ENCODE measurements at regions not wholly inside any gene's neighbourhood (a gene's known extent, or its start where the extent isn't known, plus 50 kb on each side); places are given as distances from the start of the nearest gene placed in this dataset.

DNA sequence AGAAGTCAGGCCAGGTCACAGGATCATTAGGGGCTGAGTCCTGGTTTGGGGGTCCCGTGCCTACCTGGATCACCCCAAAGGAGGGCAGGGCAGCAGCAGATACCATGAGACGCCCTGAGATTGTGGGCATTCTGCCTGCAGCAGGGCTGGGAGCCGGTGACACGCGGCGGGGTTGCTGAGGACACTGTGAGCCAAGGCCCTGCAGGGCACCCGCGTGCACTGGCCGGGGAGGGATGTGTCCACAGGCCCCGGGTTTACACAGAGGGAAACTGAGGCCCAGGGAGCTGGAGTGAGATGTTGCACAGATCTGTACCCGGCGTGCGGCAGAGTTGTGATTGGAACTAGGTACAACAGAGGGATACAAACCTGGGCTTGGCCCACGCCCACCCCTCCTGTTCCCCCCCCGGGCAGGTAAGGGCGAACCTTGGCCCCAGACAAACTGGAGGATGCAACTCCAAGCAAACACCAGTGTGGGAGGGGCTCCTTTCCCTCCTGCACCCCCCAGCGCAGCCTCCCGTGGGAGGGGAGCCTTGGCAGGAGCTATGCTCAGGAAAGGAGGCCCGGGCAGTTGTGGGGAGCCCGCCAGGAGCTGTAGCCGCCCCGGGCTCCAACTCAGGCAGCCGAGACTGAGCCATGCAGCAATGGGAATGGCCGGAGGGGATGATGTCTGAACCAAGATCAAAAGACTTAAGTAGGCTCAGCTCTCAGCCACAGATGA, 91.3 kb downstream of the ENGASE start:
- H3K4me1 ChIP-seq (ENCODE audit: control insufficient read depth, insufficient read depth, low read length, poor library complexity, severe bottlenecking), result peaks cover 11% of the 10 kb centered on the region
- 89 to 94% methylated on average over 20 to 24 of the region's 24 CpGs for WGBS, 2 experiments (ENCODE audit: insufficient coverage in 2 of 2)
- no peak overlapping the region for H3K4me3 ChIP-seq (ENCODE audit: extremely low read depth, insufficient read depth, low read length, poor library complexity, severe bottlenecking)

DNA sequence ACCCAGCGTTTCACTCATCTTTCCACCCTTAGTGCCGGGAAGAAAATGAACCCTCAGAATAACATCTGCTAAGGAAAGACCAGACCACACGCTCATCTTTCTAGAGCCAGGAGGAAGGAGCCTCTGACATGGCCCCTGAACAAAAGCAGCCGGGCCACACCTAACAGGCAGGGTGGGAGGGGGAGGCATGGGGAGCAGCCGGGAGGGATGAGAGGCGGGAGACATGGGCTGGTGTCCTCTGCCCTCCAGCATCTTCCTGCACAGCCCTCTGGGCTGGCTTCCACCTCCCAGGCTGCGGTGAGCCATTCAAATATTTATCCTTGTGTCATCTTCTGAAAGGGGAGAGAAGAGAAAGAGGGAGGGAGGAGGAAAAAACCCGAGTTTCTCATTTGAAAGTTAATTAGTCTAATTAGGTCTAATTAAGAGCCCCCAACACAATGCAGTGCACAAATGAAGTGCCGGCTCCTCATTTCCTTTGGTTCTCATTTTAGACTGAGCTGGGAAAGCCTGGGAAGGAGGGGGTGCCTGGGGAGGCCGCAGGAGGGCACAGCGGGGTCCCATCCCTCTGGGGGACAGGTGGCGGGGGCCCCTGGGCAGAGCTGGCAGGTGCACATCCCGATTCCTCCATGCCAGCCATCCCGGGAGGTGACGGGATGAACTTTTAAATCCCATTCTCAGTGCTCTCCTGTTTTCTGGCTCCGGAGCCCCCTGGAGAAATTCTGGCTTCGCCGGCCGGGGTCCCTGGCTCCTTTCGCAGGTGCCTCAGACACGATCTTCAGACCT, 90.5 kb downstream of the ENGASE start:
- no peaks in the 10 kb centered on the region for H3K36me3 ChIP-seq (ENCODE audit: control insufficient read depth, insufficient read depth, low read length)
- WGBS, 2 experiments (ENCODE audit: insufficient coverage in 2 of 2), result 73 to 76% methylated on average over 14 to 17 of the region's 21 CpGs

More for the DNA sequence above, 91.3 kb downstream of the ENGASE start:
- Histone ChIP-seq H3K27ac (ENCODE audit: low read depth, low read length, severe bottlenecking) (no peak overlapping the region), H3K9me3 (ENCODE audit: control insufficient read depth, low read length) (no peaks in the 10 kb centered on the region), H3K36me3 (ENCODE audit: control insufficient read depth, insufficient read depth, low read length) (no peaks in the 10 kb centered on the region)

DNA sequence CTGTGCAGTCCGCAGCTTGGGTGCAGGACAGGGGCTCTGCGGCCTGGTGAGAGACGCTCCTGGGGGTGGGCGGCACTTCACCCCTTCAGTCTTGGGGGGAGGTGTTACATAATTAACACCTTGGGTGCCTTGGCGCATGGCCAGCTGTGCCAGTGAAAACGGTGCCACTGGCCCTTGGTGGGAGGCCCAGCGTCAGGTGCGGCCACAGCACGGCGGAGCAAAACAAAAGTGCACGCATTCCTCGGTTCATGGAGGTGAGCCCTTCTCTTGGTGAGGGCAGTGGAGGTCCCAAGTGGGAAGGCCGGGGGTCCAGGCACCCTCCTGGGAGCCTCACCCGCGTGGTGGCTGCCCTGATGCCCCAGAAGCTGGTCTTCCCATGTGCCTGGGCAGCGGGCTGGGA, 89.8 kb downstream of the ENGASE start:
- Histone ChIP-seq H3K27ac (ENCODE audit: low read depth, low read length, severe bottlenecking) (no peak overlapping the region), H3K36me3 (ENCODE audit: control insufficient read depth, insufficient read depth, low read length) (no peaks in the 10 kb centered on the region), H3K4me1 (ENCODE audit: control insufficient read depth, insufficient read depth, low read length, poor library complexity, severe bottlenecking) (peaks cover 11% of the 10 kb centered on the region), H3K4me3 (ENCODE audit: extremely low read depth, insufficient read depth, low read length, poor library complexity, severe bottlenecking) (no peak overlapping the region), H3K9me3 (ENCODE audit: control insufficient read depth, low read length) (no peaks in the 10 kb centered on the region)
- 91% methylated on average over 14 to 15 of the region's 16 CpGs for WGBS, 2 experiments (ENCODE audit: insufficient coverage in 2 of 2)

More for the DNA sequence above, 90.5 kb downstream of the ENGASE start:
- no peak overlapping the region for H3K4me3 ChIP-seq (ENCODE audit: extremely low read depth, insufficient read depth, low read length, poor library complexity, severe bottlenecking)
- H3K9me3 ChIP-seq (ENCODE audit: control insufficient read depth, low read length), result no peaks in the 10 kb centered on the region
- peaks cover 11% of the 10 kb centered on the region for H3K4me1 ChIP-seq (ENCODE audit: control insufficient read depth, insufficient read depth, low read length, poor library complexity, severe bottlenecking)
- no peak overlapping the region for H3K27ac ChIP-seq (ENCODE audit: low read depth, low read length, severe bottlenecking)

DNA sequence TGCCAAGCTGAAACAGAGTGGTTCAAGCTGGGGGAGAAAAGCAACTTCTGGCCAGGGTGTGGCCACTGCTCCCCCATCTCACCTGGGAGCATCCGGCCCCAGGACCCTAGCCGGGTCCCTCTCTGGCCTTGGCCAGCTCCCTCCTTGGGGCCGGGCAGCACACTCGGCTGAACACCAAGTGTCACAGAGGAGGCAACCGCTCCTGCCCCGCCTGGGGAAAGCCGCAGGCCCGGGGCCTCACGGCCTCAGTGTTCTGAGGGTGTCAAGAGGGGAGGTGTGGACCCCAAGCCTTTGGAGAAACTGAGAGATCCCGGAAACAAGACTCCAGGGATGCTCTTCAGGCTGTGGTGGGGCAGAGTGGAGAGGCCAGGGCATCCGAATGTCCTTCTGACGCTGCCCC, 88.4 kb downstream of the ENGASE start:
- Histone ChIP-seq H3K4me3 (ENCODE audit: extremely low read depth, insufficient read depth, low read length, poor library complexity, severe bottlenecking) (no peak overlapping the region), H3K4me1 (ENCODE audit: control insufficient read depth, insufficient read depth, low read length, poor library complexity, severe bottlenecking) (peaks cover 11% of the 10 kb centered on the region), H3K27ac (ENCODE audit: low read depth, low read length, severe bottlenecking) (no peak overlapping the region), H3K36me3 (ENCODE audit: control insufficient read depth, insufficient read depth, low read length) (no peaks in the 10 kb centered on the region), H3K9me3 (ENCODE audit: control insufficient read depth, low read length) (no peaks in the 10 kb centered on the region)
- 70 to 74% methylated on average over 5 to 12 of the region's 12 CpGs for WGBS, 2 experiments (ENCODE audit: insufficient coverage in 2 of 2)

DNA sequence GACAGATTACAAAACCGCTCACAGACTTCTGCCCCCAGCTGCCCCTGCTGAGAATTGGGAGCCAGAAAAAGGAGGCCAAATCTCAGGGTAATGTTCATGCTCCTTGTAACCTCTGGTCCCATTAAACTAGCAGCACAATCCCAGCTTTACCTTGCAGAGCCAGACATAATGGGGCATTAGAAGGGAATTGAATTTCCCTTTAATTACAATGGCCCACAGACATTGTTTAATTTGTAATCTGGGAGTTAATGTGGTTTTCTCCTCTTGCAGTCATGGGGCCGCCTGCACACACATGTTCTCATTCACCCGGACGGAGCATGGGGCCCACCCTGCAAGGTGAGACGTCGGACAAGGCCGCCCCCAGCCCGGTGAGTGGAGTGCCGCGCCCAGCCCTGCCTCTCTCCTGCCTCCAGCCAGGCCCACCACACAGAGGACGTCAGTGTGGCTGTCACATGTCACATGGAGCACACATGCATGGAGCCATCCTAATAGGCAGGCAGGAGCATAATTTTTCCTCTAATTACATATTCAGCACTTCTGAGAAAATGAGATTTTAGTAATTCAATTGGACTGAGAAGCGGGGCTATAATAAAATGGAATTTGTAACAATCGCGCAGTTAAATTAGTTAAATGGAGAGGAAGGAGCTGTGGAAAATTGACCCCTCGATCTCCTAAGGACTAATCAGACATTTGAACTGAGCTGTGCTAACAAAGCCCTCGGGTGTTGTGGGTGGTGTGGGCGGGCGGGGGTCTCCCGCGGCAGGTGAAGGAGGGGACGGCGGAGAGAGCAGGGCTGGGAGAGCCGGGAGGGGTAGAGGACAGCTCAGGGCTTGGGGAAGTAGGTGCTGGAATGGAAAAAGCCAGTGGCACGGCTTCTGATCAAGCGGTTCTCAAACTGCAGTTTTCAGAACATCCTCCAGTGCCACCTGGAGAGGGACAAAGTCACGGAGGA, 87.7 kb downstream of the ENGASE start:
- Histone ChIP-seq H3K4me1 (ENCODE audit: control insufficient read depth, insufficient read depth, low read length, poor library complexity, severe bottlenecking) (peaks cover 11% of the 10 kb centered on the region), H3K9me3 (ENCODE audit: control insufficient read depth, low read length) (no peaks in the 10 kb centered on the region), H3K27ac (ENCODE audit: low read depth, low read length, severe bottlenecking) (no peak overlapping the region), H3K4me3 (ENCODE audit: extremely low read depth, insufficient read depth, low read length, poor library complexity, severe bottlenecking) (no peak overlapping the region), H3K36me3 (ENCODE audit: control insufficient read depth, insufficient read depth, low read length) (no peaks in the 10 kb centered on the region)
- 86 to 90% methylated on average over 21 to 23 of the region's 26 CpGs for WGBS, 2 experiments (ENCODE audit: insufficient coverage in 2 of 2)

DNA sequence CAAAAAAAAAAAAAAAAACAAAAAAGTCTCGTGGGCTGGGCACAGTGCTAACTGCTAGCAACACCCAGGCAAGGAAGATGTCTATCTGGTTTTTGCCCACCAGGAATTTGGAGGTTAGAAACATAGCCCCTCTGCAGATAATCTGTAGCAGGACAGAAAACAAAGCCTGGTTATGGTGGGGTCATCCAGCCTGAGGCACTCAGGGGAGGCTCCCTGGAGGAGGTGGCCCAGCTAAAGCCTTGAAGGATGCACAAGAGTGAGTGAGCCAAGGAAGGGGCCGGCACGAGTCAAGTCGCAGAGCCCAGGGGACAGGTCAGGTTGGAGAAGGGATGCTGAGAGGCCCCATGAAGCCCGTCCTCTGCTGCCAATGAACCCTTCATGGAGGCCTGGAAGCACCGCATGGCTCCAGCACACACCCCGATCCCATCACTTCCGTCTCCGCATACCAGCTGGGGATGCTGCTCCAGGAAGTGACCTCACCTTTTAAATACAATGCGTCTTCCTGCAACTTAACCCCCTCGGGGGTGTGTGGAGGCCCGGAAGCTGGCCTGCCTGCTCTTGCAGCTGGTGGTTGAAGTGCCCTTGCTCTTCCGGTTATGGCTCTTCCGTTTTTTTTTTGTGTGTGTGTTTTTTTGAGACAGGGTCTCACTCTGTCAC, 86.5 kb downstream of the ENGASE start:
- no peak overlapping the region for H3K4me3 ChIP-seq (ENCODE audit: extremely low read depth, insufficient read depth, low read length, poor library complexity, severe bottlenecking)
- no peaks in the 10 kb centered on the region for H3K36me3 ChIP-seq (ENCODE audit: control insufficient read depth, insufficient read depth, low read length)
- H3K9me3 ChIP-seq (ENCODE audit: control insufficient read depth, low read length), result no peaks in the 10 kb centered on the region
- no peak overlapping the region for H3K27ac ChIP-seq (ENCODE audit: low read depth, low read length, severe bottlenecking)
- H3K4me1 ChIP-seq (ENCODE audit: control insufficient read depth, insufficient read depth, low read length, poor library complexity, severe bottlenecking), result peaks cover 11% of the 10 kb centered on the region
- 85 to 90% methylated on average over 11 to 12 of the region's 14 CpGs for WGBS, 2 experiments (ENCODE audit: insufficient coverage in 2 of 2)

DNA sequence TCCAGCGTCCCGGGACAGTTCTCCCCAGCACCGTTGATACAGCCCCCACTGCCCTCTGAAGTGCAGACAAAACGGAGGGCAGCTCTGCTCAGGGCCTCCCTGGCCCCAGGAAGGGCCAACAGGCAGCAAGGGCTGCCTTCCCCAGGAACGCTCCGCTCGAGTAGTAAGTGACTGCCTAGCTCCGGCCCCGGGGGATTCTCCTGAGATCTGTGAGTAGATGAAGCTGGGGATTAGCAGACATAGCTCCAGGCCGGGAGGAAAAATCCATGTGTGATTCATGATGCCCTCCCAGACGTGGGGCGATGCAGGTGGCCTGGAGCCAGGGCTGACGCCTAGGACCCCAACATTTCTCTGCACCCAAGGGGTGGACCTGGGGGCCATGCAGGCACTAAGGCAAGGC, 85.3 kb downstream of the ENGASE start:
- Histone ChIP-seq H3K9me3 (ENCODE audit: control insufficient read depth, low read length) (no peaks in the 10 kb centered on the region), H3K4me1 (ENCODE audit: control insufficient read depth, insufficient read depth, low read length, poor library complexity, severe bottlenecking) (peaks cover 11% of the 10 kb centered on the region), H3K4me3 (ENCODE audit: extremely low read depth, insufficient read depth, low read length, poor library complexity, severe bottlenecking) (no peak overlapping the region), H3K27ac (ENCODE audit: low read depth, low read length, severe bottlenecking) (no peak overlapping the region), H3K36me3 (ENCODE audit: control insufficient read depth, insufficient read depth, low read length) (no peaks in the 10 kb centered on the region)
- 87 to 88% methylated on average over 10 to 13 of the region's 13 CpGs for WGBS, 2 experiments (ENCODE audit: insufficient coverage in 2 of 2)

DNA sequence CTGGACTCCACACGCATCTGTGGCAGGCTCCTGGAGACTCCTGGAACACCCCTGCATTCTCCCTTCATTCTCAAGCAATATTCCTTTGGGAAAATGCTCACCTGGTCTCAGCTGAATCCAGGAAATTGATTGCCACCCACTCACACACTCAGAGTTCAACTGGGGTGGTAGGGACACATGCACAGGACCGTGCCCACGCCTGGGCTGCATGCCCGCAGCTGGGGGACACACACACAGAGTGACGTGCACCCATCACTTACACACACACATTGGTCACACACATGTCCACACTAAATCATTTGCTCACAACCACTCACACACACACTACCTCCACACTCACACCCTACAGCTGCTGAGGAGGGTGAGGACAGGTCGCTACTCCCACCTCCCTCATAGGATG, 84.8 kb downstream of the ENGASE start:
- Histone ChIP-seq H3K36me3 (ENCODE audit: control insufficient read depth, insufficient read depth, low read length) (no peaks in the 10 kb centered on the region), H3K4me1 (ENCODE audit: control insufficient read depth, insufficient read depth, low read length, poor library complexity, severe bottlenecking) (peaks cover 7% of the 10 kb centered on the region), H3K4me3 (ENCODE audit: extremely low read depth, insufficient read depth, low read length, poor library complexity, severe bottlenecking) (no peak overlapping the region), H3K9me3 (ENCODE audit: control insufficient read depth, low read length) (no peaks in the 10 kb centered on the region), H3K27ac (ENCODE audit: low read depth, low read length, severe bottlenecking) (no peak overlapping the region)
- 84 to 98% methylated on average over 4 of the region's 6 CpGs for WGBS, 2 experiments (ENCODE audit: insufficient coverage in 2 of 2)

DNA sequence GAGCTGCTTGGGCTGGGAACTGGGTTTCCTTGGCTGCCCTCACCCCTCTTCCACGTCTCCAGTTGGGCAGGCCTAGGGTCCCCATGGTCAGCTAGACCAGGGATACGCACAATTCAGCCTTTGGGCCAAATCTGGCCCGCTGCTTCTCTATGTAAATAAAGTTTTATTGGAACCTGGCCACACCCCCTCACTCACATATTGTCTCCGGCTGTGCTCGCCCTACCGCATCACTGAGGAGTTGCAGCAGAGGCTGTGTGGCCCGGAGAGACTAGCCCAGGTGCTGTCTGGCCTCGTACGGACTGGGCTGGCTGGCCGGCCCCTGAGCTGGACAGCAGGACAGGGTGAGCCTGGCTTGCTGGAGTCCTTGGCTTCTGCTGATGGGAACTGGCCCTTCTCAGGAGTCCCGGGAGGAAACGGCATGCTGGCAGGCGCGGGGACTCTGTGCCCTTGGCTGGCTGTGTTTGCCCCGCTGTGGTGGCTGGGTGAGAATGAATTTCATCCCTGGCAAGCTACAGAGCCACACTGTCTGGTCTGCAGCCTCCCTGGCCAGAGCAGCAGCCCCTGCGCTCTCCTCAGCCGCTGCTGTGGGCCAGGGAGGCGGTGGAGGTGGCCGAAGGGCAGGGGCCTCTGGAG, 82.0 kb downstream of the ENGASE start:
- Histone ChIP-seq H3K9me3 (ENCODE audit: control insufficient read depth, low read length) (no peaks in the 10 kb centered on the region), H3K27ac (ENCODE audit: low read depth, low read length, severe bottlenecking) (no peak overlapping the region), H3K4me1 (ENCODE audit: control insufficient read depth, insufficient read depth, low read length, poor library complexity, severe bottlenecking) (peaks cover 6% of the 10 kb centered on the region), H3K36me3 (ENCODE audit: control insufficient read depth, insufficient read depth, low read length) (no peaks in the 10 kb centered on the region), H3K4me3 (ENCODE audit: extremely low read depth, insufficient read depth, low read length, poor library complexity, severe bottlenecking) (no peak overlapping the region)
- WGBS, 2 experiments (ENCODE audit: insufficient coverage in 2 of 2), result 87 to 88% methylated on average over 13 to 15 of the region's 19 CpGs

DNA sequence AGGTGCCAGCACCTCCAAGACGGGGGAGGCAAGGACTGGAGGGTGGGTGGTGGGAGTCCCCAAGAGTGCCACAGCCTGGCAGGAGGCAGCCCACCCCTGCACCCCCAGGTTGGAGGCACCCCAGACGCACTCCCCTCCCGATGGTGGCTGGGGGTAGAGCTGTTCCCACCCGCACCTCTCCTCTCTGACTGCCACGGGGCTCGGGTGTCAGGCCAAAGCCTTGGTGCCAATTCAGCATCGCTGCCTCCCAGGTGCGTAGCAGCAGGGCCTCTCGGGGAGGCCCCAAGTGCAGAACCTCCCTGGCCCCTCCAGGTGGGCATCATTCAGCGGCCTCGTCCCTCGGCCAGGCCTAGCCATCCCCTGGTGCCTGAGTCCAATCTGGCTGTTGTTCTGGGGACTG, 81.1 kb downstream of the ENGASE start:
- Histone ChIP-seq H3K27ac (ENCODE audit: low read depth, low read length, severe bottlenecking) (no peak overlapping the region), H3K9me3 (ENCODE audit: control insufficient read depth, low read length) (no peaks in the 10 kb centered on the region), H3K4me3 (ENCODE audit: extremely low read depth, insufficient read depth, low read length, poor library complexity, severe bottlenecking) (no peak overlapping the region), H3K36me3 (ENCODE audit: control insufficient read depth, insufficient read depth, low read length) (no peaks in the 10 kb centered on the region), H3K4me1 (ENCODE audit: control insufficient read depth, insufficient read depth, low read length, poor library complexity, severe bottlenecking) (no peaks in the 10 kb centered on the region)
- 88 to 93% methylated on average over 12 of the region's 12 CpGs for WGBS, 2 experiments (ENCODE audit: insufficient coverage in 2 of 2)

Data from mesodermal cell (in vitro differentiated cells).